Neutrophil (primary cell): ENCODE measurements at regions not wholly inside any gene's neighbourhood (a gene's known extent, or its start where the extent isn't known, plus 50 kb on each side); places are given as distances from the start of the nearest gene placed in this dataset.
"Not testable (repeated sequence)": the region's sequence is repeated elsewhere in the genome, so short reads cannot be mapped to it uniquely, and the experiment has no call there.

Experiments
- H3K27ac ChIP-seq: fragments of 200-600 bp; sonication (generic); 2 replicates; pipeline ENCODE4 v1.5.1; 2016; ENCODE audit warnings: mild to moderate bottlenecking, moderate library complexity
- H3K27me3 ChIP-seq: fragments of 200-600 bp; sonication (generic); 2 replicates; pipeline ENCODE4 v1.6.0; 2016; ENCODE audit warnings: mild to moderate bottlenecking
- H3K36me3 ChIP-seq: fragments of 200-600 bp; sonication (generic); 2 replicates; pipeline ENCODE4 v1.5.1; 2017
- H3K4me1 ChIP-seq, 2 experiments: fragments of 200-600 bp in 1 of 2; sonication (generic) in 1 of 2; 1 replicate in 1 of 2; 2 replicates in 1 of 2; pipeline versions ENCODE4 v1.5.1 to v1.6.1; 2013 to 2016; ENCODE audit warnings: low read depth in 1 of 2, low read length in 1 of 2, mild to moderate bottlenecking in 1 of 2, moderate library complexity in 1 of 2; ENCODE audit not compliant: control insufficient read depth in 1 of 2, insufficient read depth in 1 of 2
- H3K4me3 ChIP-seq, 2 experiments: fragments of 200-600 bp in 1 of 2; sonication (generic) in 1 of 2; 1 replicate in 1 of 2; 2 replicates in 1 of 2; pipeline ENCODE4 v1.5.1; 2013 to 2016; ENCODE audit warnings: low read depth in 1 of 2, low read length in 1 of 2, mild to moderate bottlenecking in 1 of 2, moderate library complexity in 1 of 2
- H3K9me3 ChIP-seq: fragments of 200-600 bp; sonication (generic); 2 replicates; pipeline ENCODE4 v1.5.1; 2016
- TF ChIP-seq, protein P1 (sequence below): fragments of 200-600 bp; sonication (generic); IDR thresholded peaks from 2 replicates; pipeline ENCODE4 v1.5.1; 2016; ENCODE audit warnings: antibody characterized with exemption

DNA sequence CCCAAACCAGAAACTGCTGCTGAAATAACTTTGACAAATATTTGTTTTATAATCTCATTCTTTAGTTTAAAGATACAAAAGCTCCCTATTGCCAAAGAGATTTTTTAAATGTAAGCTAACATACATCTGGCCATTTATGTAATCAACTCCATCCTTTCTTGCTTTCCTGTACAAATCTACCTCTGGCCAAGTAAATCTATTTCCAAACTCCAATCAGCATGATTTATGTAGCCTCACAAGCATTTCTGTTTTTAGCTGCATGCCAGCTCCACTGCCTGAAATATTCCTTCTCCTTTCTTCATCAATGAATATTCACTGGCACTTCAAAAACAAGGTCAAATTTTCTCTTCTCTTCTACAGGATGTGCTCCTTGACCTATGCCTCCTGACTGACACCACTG lies 80.0 kb downstream of the SHOX2 start:
- no peaks in the 10 kb centered on the region for H3K9me3 ChIP-seq
- H3K36me3 ChIP-seq, result no peaks in the 10 kb centered on the region
- no peak overlapping the region for H3K27ac ChIP-seq
- H3K27me3 ChIP-seq, result no peaks in the 10 kb centered on the region
- no peaks in the 10 kb centered on the region for H3K4me1 ChIP-seq
- TF ChIP-seq, protein P1, sequence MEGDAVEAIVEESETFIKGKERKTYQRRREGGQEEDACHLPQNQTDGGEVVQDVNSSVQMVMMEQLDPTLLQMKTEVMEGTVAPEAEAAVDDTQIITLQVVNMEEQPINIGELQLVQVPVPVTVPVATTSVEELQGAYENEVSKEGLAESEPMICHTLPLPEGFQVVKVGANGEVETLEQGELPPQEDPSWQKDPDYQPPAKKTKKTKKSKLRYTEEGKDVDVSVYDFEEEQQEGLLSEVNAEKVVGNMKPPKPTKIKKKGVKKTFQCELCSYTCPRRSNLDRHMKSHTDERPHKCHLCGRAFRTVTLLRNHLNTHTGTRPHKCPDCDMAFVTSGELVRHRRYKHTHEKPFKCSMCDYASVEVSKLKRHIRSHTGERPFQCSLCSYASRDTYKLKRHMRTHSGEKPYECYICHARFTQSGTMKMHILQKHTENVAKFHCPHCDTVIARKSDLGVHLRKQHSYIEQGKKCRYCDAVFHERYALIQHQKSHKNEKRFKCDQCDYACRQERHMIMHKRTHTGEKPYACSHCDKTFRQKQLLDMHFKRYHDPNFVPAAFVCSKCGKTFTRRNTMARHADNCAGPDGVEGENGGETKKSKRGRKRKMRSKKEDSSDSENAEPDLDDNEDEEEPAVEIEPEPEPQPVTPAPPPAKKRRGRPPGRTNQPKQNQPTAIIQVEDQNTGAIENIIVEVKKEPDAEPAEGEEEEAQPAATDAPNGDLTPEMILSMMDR, result no peak
- H3K4me3 ChIP-seq, result no peak overlapping the region

- not testable (repeated sequence) for H3K9me3 ChIP-seq, H3K4me1 ChIP-seq, H3K4me3 ChIP-seq, H3K27me3 ChIP-seq, H3K36me3 ChIP-seq, H3K27ac ChIP-seq
Observed at GRCh38 chr3:158019897-158020296, 86.3 kb downstream of the SHOX2 start.

GRCh38 chr3:158018462-158018861 lies 87.8 kb downstream of the SHOX2 start:
- Histone ChIP-seq H3K27me3 (no peaks in the 10 kb centered on the region), H3K4me1 (no peaks in the 10 kb centered on the region), H3K4me3 (no peak overlapping the region), H3K36me3 (no peaks in the 10 kb centered on the region), H3K27ac (no peak overlapping the region), H3K9me3 (no peaks in the 10 kb centered on the region)
- TF ChIP-seq, protein P1, result no peak

DNA sequence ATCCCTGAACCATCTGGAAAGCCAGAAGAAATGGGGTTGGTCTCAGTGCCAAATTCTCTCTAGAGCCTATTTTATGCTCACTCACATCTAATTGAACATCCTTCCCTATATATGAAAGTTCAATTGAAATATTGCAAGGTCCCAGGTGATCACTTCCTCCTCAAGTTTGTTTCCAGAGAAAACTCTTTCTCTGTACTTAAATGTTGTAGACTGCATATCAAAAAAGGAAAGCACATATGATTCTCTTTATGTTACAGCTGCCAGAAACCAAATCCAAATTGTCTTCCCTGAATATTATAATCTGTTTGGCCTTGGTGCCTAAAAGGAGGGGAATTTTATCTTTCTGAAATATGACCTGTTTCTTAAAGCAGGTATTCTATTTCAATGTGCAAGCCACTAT lies 93.3 kb downstream of the SHOX2 start:
- TF ChIP-seq, protein P1, result no peak
- Histone ChIP-seq H3K9me3 (no peaks in the 10 kb centered on the region), H3K4me1 (no peaks in the 10 kb centered on the region), H3K27ac (no peak overlapping the region), H3K36me3 (no peaks in the 10 kb centered on the region), H3K27me3 (no peaks in the 10 kb centered on the region), H3K4me3 (no peak overlapping the region)

GRCh38 chr3:158005391-158006100 lies 100.7 kb downstream of the SHOX2 start:
- no peaks in the 10 kb centered on the region for H3K9me3 ChIP-seq
- TF ChIP-seq, protein P1, result no peak

DNA sequence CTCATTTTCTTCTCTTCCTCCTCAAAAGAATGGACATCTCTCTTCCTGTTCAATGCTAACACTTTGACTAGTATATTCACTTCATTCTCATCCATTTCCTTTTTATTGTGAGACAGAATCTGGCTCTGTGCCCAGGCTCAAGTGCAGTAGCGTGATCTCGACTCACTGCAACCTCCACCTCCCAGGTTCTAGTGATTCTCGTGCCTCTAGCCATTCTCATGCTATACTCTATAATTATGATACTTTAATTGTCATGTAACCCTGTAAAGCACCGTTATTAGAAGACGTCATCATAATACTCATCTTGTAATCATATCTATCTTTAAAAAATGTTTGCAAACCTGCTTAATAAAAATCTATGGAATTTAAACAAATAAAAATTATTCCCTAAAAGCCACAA lies 107.0 kb downstream of the SHOX2 start:
- TF ChIP-seq, protein P1, result no peak

More at GRCh38 chr3:158005391-158006100, 100.7 kb downstream of the SHOX2 start:
- no peak overlapping the region for H3K27ac ChIP-seq
- H3K4me3 ChIP-seq, result no peak overlapping the region
- H3K36me3 ChIP-seq, result no peaks in the 10 kb centered on the region
- no peaks in the 10 kb centered on the region for H3K27me3 ChIP-seq
- no peaks in the 10 kb centered on the region for H3K4me1 ChIP-seq

More for the DNA sequence above, 107.0 kb downstream of the SHOX2 start:
- H3K27ac ChIP-seq, result no peak overlapping the region
- no peaks in the 10 kb centered on the region for H3K4me1 ChIP-seq
- no peaks in the 10 kb centered on the region for H3K9me3 ChIP-seq
- H3K4me3 ChIP-seq, result no peak overlapping the region
- no peaks in the 10 kb centered on the region for H3K27me3 ChIP-seq
- no peaks in the 10 kb centered on the region for H3K36me3 ChIP-seq
